H9 (cell line): ENCODE measurements at regions not wholly inside any gene's neighbourhood (a gene's known extent, or its start where the extent isn't known, plus 50 kb on each side); places are given as distances from the start of the nearest gene placed in this dataset.

ENCODE experiments used
- DNase-seq: peaks from one replicate; pipeline ENCODE4 v3.0.0-alpha.2; 2017
- H2AFZ ChIP-seq: one replicate; pipeline ENCODE4 v1.6.1; 2013; ENCODE audit warnings: mild to moderate bottlenecking, low read length, control low read depth, moderate library complexity
- H2AK5ac ChIP-seq: 2 replicates; pipeline ENCODE4 v1.6.1; 2013; ENCODE audit warnings: low read length, control low read depth, mixed read lengths; ENCODE audit not compliant: insufficient read length
- H2BK120ac ChIP-seq: one replicate; pipeline ENCODE4 v1.6.1; 2013; ENCODE audit warnings: low read depth, mild to moderate bottlenecking, low read length, control low read depth, inconsistent platforms; ENCODE audit not compliant: poor library complexity, severe bottlenecking
- H2BK12ac ChIP-seq: 2 replicates; pipeline ENCODE4 v1.6.1; 2013; ENCODE audit warnings: low read length, control low read depth, mixed read lengths, low read depth; ENCODE audit not compliant: insufficient read length
- H2BK15ac ChIP-seq: 2 replicates; pipeline ENCODE4 v1.6.1; 2013; ENCODE audit warnings: low read depth, low read length, control low read depth
- H2BK20ac ChIP-seq: one replicate; pipeline ENCODE4 v1.6.1; 2013; ENCODE audit warnings: low read depth, mild to moderate bottlenecking, low read length, control low read depth, inconsistent platforms; ENCODE audit not compliant: poor library complexity, severe bottlenecking
- H2BK5ac ChIP-seq: 2 replicates; pipeline ENCODE4 v1.6.1; 2013; ENCODE audit warnings: low read length, control low read depth, mixed read lengths; ENCODE audit not compliant: insufficient read length
- H3K14ac ChIP-seq: 2 replicates; pipeline ENCODE4 v1.6.1; 2013; ENCODE audit warnings: low read length, control low read depth; ENCODE audit not compliant: insufficient read depth
- H3K18ac ChIP-seq: 2 replicates; pipeline ENCODE4 v1.6.1; 2013; ENCODE audit warnings: low read depth, mild to moderate bottlenecking, mixed read lengths, low read length, control low read depth; ENCODE audit not compliant: insufficient read length
- H3K23ac ChIP-seq: 2 replicates; pipeline ENCODE4 v1.6.1; 2013; ENCODE audit warnings: low read length, control low read depth, mixed read lengths, low read depth; ENCODE audit not compliant: insufficient read length
- H3K23me2 ChIP-seq: 2 replicates; pipeline ENCODE4 v1.6.1; 2013; ENCODE audit warnings: low read depth, mild to moderate bottlenecking, mixed read lengths, low read length, control low read depth; ENCODE audit not compliant: insufficient read length, poor library complexity, severe bottlenecking
- H3K27ac ChIP-seq: 2 replicates; pipeline ENCODE4 v1.5.1; 2013; ENCODE audit warnings: low read length, control low read depth, mixed read lengths, low read depth; ENCODE audit not compliant: insufficient read length
- H3K27me3 ChIP-seq: 2 replicates; pipeline ENCODE4 v1.6.1; 2013; ENCODE audit warnings: low read length, control low read depth, inconsistent platforms; ENCODE audit not compliant: insufficient read depth
- H3K4ac ChIP-seq: 2 replicates; pipeline ENCODE4 v1.6.1; 2013; ENCODE audit warnings: low read depth, mild to moderate bottlenecking, control low read depth, inconsistent platforms, low read length, moderate library complexity
- H3K4me1 ChIP-seq: 2 replicates; pipeline ENCODE4 v1.6.1; 2013; ENCODE audit warnings: low read length, control low read depth, inconsistent platforms; ENCODE audit not compliant: insufficient read depth
- H3K4me2 ChIP-seq: 2 replicates; pipeline ENCODE4 v1.6.1; 2013; ENCODE audit warnings: low read length, control low read depth, mixed read lengths; ENCODE audit not compliant: insufficient read length, insufficient read depth
- H3K56ac ChIP-seq: 2 replicates; pipeline ENCODE4 v1.6.1; 2013; ENCODE audit warnings: low read depth, mild to moderate bottlenecking, mixed read lengths, low read length, control low read depth; ENCODE audit not compliant: insufficient read length
- H3K79me1 ChIP-seq: 2 replicates; pipeline ENCODE4 v1.6.1; 2013; ENCODE audit warnings: low read depth, mild to moderate bottlenecking, moderate library complexity, low read length, control low read depth, inconsistent platforms; ENCODE audit not compliant: insufficient read depth, poor library complexity, severe bottlenecking
- H3K79me2 ChIP-seq: 2 replicates; pipeline ENCODE4 v1.6.1; 2013; ENCODE audit warnings: low read length, control low read depth, inconsistent platforms; ENCODE audit not compliant: insufficient read depth
- H3K9ac ChIP-seq: 2 replicates; pipeline ENCODE4 v1.6.1; 2013; ENCODE audit warnings: low read length, control low read depth, mixed read lengths; ENCODE audit not compliant: insufficient read length; ENCODE audit errors: extremely low read depth
- H3K9me3 ChIP-seq: one replicate; pipeline ENCODE4 v1.6.1; 2013; ENCODE audit warnings: low read depth, low read length, inconsistent platforms; ENCODE audit not compliant: control insufficient read depth
- H3T11ph ChIP-seq: one replicate; pipeline ENCODE4 v1.6.1; 2013; ENCODE audit warnings: mild to moderate bottlenecking, low read length, control low read depth, inconsistent platforms
- H4K20me1 ChIP-seq: one replicate; pipeline ENCODE4 v1.6.1; 2013; ENCODE audit not compliant: control insufficient read depth, insufficient read length, insufficient read depth
- H4K5ac ChIP-seq: 2 replicates; pipeline ENCODE4 v1.6.1; 2013; ENCODE audit warnings: low read depth, mild to moderate bottlenecking, mixed read lengths, low read length, control low read depth; ENCODE audit not compliant: insufficient read length
- H4K8ac ChIP-seq: replicated peaks from 2 replicates; pipeline ENCODE4 v1.6.1; 2013; ENCODE audit warnings: low read length, control low read depth, mixed read lengths, low read depth; ENCODE audit not compliant: insufficient read length
- H4K91ac ChIP-seq: 2 replicates; pipeline ENCODE4 v1.6.1; 2013; ENCODE audit warnings: low read depth, mild to moderate bottlenecking, moderate library complexity, mixed read lengths, low read length, control low read depth; ENCODE audit not compliant: insufficient read length
- H3K27ac Mint-ChIP-seq, 3 experiments: 2 replicates in 2 of 3; 3 replicates in 1 of 3; pipeline ENCODE4 v1.8.0; 2020 to 2021; ENCODE audit warnings: mixed read lengths in 3 of 3, mild to moderate bottlenecking in 1 of 3, moderate library complexity in 1 of 3
- H3K27me3 Mint-ChIP-seq: 2 replicates; pipeline ENCODE4 v1.8.0; 2021; ENCODE audit warnings: low read depth, mild to moderate bottlenecking, moderate library complexity, mixed read lengths
- H3K36me3 Mint-ChIP-seq, 3 experiments: 2 replicates in 2 of 3; 3 replicates in 1 of 3; pipeline ENCODE4 v1.8.0; 2020 to 2021; ENCODE audit warnings: low read depth in 3 of 3, mixed read lengths in 3 of 3; ENCODE audit not compliant: insufficient read depth in 1 of 3
- H3K4me1 Mint-ChIP-seq, 2 experiments: 2 replicates each; pipeline ENCODE4 v1.8.0; 2020; ENCODE audit warnings: mixed read lengths in 2 of 2
- H3K4me3 Mint-ChIP-seq, 2 experiments: 2 replicates in 1 of 2; 3 replicates in 1 of 2; pipeline ENCODE4 v1.8.0; 2020 to 2021; ENCODE audit warnings: mild to moderate bottlenecking in 2 of 2, mixed read lengths in 2 of 2, moderate library complexity in 1 of 2
- H3K9me3 Mint-ChIP-seq, 2 experiments: 2 replicates in 1 of 2; 3 replicates in 1 of 2; pipeline ENCODE4 v1.8.0; 2020; ENCODE audit warnings: mild to moderate bottlenecking in 2 of 2, mixed read lengths in 2 of 2, moderate library complexity in 1 of 2
- WGBS: extraction: QIAGEN DNeasy Blood & Tissue Kit; methylation state at CpG from one replicate; pipeline ENCODE4 v1.1.7; 2013; ENCODE audit warnings: missing lambda C conversion rate, low lambda C conversion rate, mixed read lengths; ENCODE audit not compliant: insufficient read length; ENCODE audit errors: extremely low coverage; 5-methylcytosine and 5-hydroxymethylcytosine counted together
- TF ChIP-seq, protein P1 (sequence below): fragments of 200-600 bp; sonication (generic); conservative IDR thresholded peaks from 3 replicates; pipeline ENCODE4 v1.8.0; 2021; ENCODE audit warnings: antibody characterized with exemption, mild to moderate bottlenecking

DNA sequence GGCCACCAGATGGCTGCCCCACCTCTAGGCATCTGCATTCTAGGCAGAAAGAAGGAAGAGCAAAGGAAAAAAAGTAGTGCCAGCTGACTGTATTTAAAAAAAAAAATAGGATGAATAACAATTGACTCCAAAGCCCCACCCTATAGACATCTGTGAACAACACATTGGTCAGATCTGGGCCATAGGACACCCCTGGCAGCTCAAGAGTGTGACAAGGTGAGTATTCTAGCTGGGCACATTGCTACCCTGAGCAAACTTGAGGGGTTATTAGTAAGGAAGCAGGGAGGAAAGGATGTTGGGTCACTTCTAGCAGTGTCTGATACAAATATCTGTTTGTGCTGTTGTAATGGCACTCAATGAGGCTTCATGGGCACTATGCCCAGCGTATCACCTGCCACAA is 58.6 kb upstream of the NPAS2 start:
- Histone ChIP-seq H3K14ac (no peak overlapping the region), H2AFZ (no peak overlapping the region), H3K4ac (no peak overlapping the region), H4K91ac (no peak overlapping the region), H3K18ac (no peak overlapping the region), H3K79me1 (no peaks in the 10 kb centered on the region), H2BK20ac (no peak overlapping the region), H2BK5ac (no peak overlapping the region), H4K20me1 (no peaks in the 10 kb centered on the region), H3K56ac (no peak overlapping the region), H3K27ac (no peak overlapping the region), H3K23ac (no peak overlapping the region), H3K9me3 (no peaks in the 10 kb centered on the region), H2BK120ac (no peak overlapping the region), H2BK12ac (no peak overlapping the region), H3K4me1 (no peaks in the 10 kb centered on the region), H3K23me2 (no peaks in the 10 kb centered on the region), H2AK5ac (no peak overlapping the region), H3T11ph (no peak overlapping the region), H2BK15ac (no peak overlapping the region), H3K9ac (no peak overlapping the region), H4K5ac (no peak overlapping the region), H3K4me2 (no peak overlapping the region), H4K8ac (no peak overlapping the region), H3K27me3 (no peaks in the 10 kb centered on the region), H3K79me2 (no peaks in the 10 kb centered on the region; the same call in 1 of the 2 replicates)
- no peaks in the 10 kb centered on the region; a peak in 1 of 5 replicates for H3K9me3 Mint-ChIP-seq
- H3K27ac Mint-ChIP-seq, result no peak overlapping the region
- TF ChIP-seq, protein P1, sequence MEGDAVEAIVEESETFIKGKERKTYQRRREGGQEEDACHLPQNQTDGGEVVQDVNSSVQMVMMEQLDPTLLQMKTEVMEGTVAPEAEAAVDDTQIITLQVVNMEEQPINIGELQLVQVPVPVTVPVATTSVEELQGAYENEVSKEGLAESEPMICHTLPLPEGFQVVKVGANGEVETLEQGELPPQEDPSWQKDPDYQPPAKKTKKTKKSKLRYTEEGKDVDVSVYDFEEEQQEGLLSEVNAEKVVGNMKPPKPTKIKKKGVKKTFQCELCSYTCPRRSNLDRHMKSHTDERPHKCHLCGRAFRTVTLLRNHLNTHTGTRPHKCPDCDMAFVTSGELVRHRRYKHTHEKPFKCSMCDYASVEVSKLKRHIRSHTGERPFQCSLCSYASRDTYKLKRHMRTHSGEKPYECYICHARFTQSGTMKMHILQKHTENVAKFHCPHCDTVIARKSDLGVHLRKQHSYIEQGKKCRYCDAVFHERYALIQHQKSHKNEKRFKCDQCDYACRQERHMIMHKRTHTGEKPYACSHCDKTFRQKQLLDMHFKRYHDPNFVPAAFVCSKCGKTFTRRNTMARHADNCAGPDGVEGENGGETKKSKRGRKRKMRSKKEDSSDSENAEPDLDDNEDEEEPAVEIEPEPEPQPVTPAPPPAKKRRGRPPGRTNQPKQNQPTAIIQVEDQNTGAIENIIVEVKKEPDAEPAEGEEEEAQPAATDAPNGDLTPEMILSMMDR, result no peak
- no CpG with 5 or more reads among the region's 1 CpG for WGBS
- H3K4me3 Mint-ChIP-seq, result no peak overlapping the region
- H3K4me1 Mint-ChIP-seq, result peaks cover 0 to 4% of the 10 kb centered on the region in 2 experiments; a peak in 1 of 4 replicates
- DNase-seq, result no peak
- H3K27me3 Mint-ChIP-seq, result peaks cover 9% of the 10 kb centered on the region
- H3K36me3 Mint-ChIP-seq, result no peaks in the 10 kb centered on the region; a peak in 1 of 7 replicates
